Fibroblast of lung (primary cell): ENCODE measurements at regions not wholly inside any gene's neighbourhood (a gene's known extent, or its start where the extent isn't known, plus 50 kb on each side); places are given as distances from the start of the nearest gene placed in this dataset.

Experiments used
- EZH2 ChIP-seq: IDR thresholded peaks from 2 replicates; pipeline ENCODE4 v1.5.1; 2012; ENCODE audit warnings: low read length, control low read depth, mild to moderate bottlenecking; ENCODE audit errors: missing control alignments
- TF ChIP-seq, protein P1 (sequence below), 2 donors: IDR thresholded peaks in 1 of 2; conservative IDR thresholded peaks in 1 of 2; 1 replicate in 1 of 2; 2 replicates in 1 of 2; pipeline ENCODE4 v1.5.1; 2011 to 2012; ENCODE audit warnings: low read length in 2 of 2, control low read depth in 1 of 2, inconsistent platforms in 1 of 2, low read depth in 1 of 2, mild to moderate bottlenecking in 1 of 2

DNA sequence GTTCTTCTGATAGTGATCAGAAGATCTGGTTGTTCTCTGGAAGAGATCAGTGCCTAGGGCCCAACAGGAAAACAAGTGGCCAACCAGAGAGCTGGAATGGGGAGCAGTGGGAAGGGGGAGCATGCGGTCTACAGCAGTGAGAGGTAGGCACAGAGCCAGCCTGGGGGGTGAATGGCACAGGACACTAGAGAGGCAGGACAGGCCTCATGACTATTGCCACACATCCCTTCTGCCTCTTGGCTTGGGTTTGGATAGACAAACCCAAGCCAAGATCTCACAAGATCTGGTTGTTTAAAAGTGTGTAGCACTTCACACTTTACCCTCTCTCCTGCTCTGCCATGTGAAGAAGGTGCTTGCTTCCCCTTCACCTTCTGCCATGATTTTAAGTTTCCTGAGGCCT lies 224.4 kb downstream of the ARHGAP12 start:
- no peak for TF ChIP-seq EZH2
- TF ChIP-seq, protein P1, sequence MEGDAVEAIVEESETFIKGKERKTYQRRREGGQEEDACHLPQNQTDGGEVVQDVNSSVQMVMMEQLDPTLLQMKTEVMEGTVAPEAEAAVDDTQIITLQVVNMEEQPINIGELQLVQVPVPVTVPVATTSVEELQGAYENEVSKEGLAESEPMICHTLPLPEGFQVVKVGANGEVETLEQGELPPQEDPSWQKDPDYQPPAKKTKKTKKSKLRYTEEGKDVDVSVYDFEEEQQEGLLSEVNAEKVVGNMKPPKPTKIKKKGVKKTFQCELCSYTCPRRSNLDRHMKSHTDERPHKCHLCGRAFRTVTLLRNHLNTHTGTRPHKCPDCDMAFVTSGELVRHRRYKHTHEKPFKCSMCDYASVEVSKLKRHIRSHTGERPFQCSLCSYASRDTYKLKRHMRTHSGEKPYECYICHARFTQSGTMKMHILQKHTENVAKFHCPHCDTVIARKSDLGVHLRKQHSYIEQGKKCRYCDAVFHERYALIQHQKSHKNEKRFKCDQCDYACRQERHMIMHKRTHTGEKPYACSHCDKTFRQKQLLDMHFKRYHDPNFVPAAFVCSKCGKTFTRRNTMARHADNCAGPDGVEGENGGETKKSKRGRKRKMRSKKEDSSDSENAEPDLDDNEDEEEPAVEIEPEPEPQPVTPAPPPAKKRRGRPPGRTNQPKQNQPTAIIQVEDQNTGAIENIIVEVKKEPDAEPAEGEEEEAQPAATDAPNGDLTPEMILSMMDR (conservative IDR thresholded peaks at IDR 0.05 in 1 of 2, IDR thresholded peaks at IDR 0.05 in 1 of 2; ENCODE audit: low read depth in 1 of 2, low read length in 2 of 2): no peak
